A673 (cell line): ENCODE measurements at regions not wholly inside any gene's neighbourhood (a gene's known extent, or its start where the extent isn't known, plus 50 kb on each side); places are given as distances from the start of the nearest gene placed in this dataset.

Source experiments
- EZH2 ChIP-seq: fragments of 200-600 bp; sonication (generic); IDR thresholded peaks from 2 replicates; pipeline ENCODE4 v1.6.1; 2017; ENCODE audit warnings: borderline replicate concordance, low read depth, mild to moderate bottlenecking, mixed read lengths, antibody characterized with exemption, low read length; ENCODE audit not compliant: poor library complexity, severe bottlenecking
- TF ChIP-seq, protein P1 (sequence below): fragments of 300-800, 200-600 bp; sonication (generic); conservative IDR thresholded peaks from 2 replicates; pipeline ENCODE4 v1.5.1; 2017; ENCODE audit warnings: low read depth, mild to moderate bottlenecking, antibody characterized with exemption, low read length, moderate library complexity, mixed read lengths

GRCh38 chr21:17978895-17979294 lies 159.7 kb upstream of the C21orf91 start:
- TF ChIP-seq, protein P1, sequence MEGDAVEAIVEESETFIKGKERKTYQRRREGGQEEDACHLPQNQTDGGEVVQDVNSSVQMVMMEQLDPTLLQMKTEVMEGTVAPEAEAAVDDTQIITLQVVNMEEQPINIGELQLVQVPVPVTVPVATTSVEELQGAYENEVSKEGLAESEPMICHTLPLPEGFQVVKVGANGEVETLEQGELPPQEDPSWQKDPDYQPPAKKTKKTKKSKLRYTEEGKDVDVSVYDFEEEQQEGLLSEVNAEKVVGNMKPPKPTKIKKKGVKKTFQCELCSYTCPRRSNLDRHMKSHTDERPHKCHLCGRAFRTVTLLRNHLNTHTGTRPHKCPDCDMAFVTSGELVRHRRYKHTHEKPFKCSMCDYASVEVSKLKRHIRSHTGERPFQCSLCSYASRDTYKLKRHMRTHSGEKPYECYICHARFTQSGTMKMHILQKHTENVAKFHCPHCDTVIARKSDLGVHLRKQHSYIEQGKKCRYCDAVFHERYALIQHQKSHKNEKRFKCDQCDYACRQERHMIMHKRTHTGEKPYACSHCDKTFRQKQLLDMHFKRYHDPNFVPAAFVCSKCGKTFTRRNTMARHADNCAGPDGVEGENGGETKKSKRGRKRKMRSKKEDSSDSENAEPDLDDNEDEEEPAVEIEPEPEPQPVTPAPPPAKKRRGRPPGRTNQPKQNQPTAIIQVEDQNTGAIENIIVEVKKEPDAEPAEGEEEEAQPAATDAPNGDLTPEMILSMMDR: no peak
- no peak for TF ChIP-seq EZH2
